Left lung (tissue), 4 donors: ENCODE measurements at regions not wholly inside any gene's neighbourhood (a gene's known extent, or its start where the extent isn't known, plus 50 kb on each side); places are given as distances from the start of the nearest gene placed in this dataset.
A peak's percentile ranks its signal among the peaks of the same experiment; 100 is the strongest.

ENCODE experiments used
- ATAC-seq: fragments of 200-7000 bp; cut with Tn5 transposase; one replicate; pipeline ENCODE4 v1.9.1; 2020; ENCODE audit warnings: moderate library complexity
- DNase-seq, 4 donors: peaks; one replicate each; pipeline ENCODE4 v3.0.0-alpha.2; 2013 to 2020
- H3K27ac ChIP-seq, 2 donors: fragments of 200-600 bp; sonication (generic) in 1 of 2; one replicate each; pipeline versions ENCODE4 v1.5.0 to v1.8.0; 2020 to 2021
- H3K27me3 ChIP-seq, 2 donors: fragments of 200-600 bp; sonication (generic) in 1 of 2; one replicate each; pipeline versions ENCODE4 v1.5.0 to v1.8.0; 2020 to 2021
- H3K36me3 ChIP-seq, 2 donors: fragments of 200-600 bp; sonication (generic) in 1 of 2; one replicate each; pipeline versions ENCODE4 v1.5.0 to v1.8.0; 2020 to 2021
- H3K4me1 ChIP-seq, 2 donors: fragments of 200-600 bp; one replicate each; pipeline ENCODE4 v1.8.0; 2021
- H3K4me3 ChIP-seq, 2 donors: fragments of 200-600 bp; sonication (generic) in 1 of 2; one replicate each; pipeline versions ENCODE4 v1.5.0 to v1.8.0; 2020 to 2021; ENCODE audit warnings: mild to moderate bottlenecking in 1 of 2
- H3K9me3 ChIP-seq, 2 donors: fragments of 200-600 bp; sonication (generic) in 1 of 2; one replicate each; pipeline versions ENCODE4 v1.5.0 to v1.8.0; 2020 to 2021
- intact Hi-C, 2 donors: fragments of 100-400 bp; cut with DNase I; formaldehyde crosslinking; loops; one replicate each; pipeline versions ENCODE4 v1.11.2 to v1.14.2; 2022
- TF ChIP-seq, protein P1 (sequence below), 2 donors: fragments of 200-600 bp; sonication (generic) in 1 of 2; IDR thresholded peaks; one replicate each; pipeline versions ENCODE4 v1.5.0 to v1.8.0; 2021; ENCODE audit warnings: antibody characterized with exemption in 2 of 2
- donor health status: DM: no; HTN: yes; CAD: no.
- donor health status: DM: no; HTN: no; CAD: no.

DNA sequence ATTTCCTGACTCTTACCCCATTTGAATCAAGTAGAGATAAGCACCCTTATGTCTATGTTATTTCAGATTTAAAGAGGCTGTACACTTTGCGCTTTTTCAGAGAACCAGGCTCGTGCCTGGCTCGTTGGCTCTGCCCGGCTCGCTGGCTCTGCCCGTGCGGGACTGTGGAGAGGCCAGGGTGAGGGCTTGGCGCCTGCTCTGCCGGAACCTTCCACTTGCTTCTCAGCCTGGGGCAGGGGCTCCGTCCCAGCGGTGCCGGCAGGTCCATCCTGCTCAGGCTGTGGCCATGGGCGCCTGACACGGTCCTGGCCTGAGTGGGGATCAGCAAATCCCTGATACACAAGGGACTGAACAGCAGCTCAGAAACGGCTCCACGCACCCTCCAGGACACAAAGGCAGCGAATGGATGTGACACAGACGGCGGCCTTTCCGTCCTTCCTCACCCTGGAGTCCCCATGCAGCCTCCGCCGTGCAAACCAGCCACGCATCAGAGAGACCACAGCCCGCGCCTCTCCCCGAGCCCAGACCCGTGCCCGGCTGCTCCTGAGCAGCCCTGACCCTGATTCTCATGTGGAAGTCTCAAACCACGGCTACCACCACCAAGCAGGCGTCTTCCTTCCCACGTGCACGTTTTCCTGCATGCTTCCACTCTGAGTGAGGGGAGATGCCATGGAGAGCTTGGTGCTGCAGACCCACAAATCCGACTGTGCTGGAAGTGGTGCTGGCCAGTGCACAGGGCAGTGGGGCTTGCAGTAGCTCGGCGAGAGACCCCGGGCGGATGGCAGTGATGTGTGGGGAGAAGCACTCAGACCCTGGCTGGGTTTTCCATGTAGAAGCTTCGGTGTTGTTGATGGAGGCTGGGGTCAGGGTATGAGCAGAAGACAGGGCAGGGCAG, 233.9 kb downstream of the ERMARD start:
- TF ChIP-seq, protein P1, sequence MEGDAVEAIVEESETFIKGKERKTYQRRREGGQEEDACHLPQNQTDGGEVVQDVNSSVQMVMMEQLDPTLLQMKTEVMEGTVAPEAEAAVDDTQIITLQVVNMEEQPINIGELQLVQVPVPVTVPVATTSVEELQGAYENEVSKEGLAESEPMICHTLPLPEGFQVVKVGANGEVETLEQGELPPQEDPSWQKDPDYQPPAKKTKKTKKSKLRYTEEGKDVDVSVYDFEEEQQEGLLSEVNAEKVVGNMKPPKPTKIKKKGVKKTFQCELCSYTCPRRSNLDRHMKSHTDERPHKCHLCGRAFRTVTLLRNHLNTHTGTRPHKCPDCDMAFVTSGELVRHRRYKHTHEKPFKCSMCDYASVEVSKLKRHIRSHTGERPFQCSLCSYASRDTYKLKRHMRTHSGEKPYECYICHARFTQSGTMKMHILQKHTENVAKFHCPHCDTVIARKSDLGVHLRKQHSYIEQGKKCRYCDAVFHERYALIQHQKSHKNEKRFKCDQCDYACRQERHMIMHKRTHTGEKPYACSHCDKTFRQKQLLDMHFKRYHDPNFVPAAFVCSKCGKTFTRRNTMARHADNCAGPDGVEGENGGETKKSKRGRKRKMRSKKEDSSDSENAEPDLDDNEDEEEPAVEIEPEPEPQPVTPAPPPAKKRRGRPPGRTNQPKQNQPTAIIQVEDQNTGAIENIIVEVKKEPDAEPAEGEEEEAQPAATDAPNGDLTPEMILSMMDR (IDR thresholded peaks at IDR 0.05): no peak
- Histone ChIP-seq H3K27me3 (peaks cover 5 to 53% of the 10 kb centered on the region in 2 donors), H3K4me1 (peaks cover 0 to 8% of the 10 kb centered on the region in 2 donors), H3K36me3 (no peaks in the 10 kb centered on the region), H3K9me3 (no peaks in the 10 kb centered on the region), H3K27ac (no peak overlapping the region), H3K4me3 (no peak overlapping the region)
- DNase-seq (peak in 1 of 4 donors; percentile 77), ATAC-seq (peak; percentile 85)
- intact Hi-C loops: no loop called here

- TF ChIP-seq, protein P1 (IDR thresholded peaks at IDR 0.05): no peak
- DNase-seq: peak in 3 of 4 donors; percentile 61 to 85 (median 72)
Measured at GRCh38 chr6:169984181-169985120, 233.0 kb downstream of the ERMARD start.

GRCh38 chr6:169983651-169984050, 232.2 kb downstream of the ERMARD start:
- H3K4me1 ChIP-seq: no peaks in the 10 kb centered on the region
- no peaks in the 10 kb centered on the region for H3K9me3 ChIP-seq
- no peak overlapping the region for H3K4me3 ChIP-seq
- peaks cover 7 to 64% of the 10 kb centered on the region in 2 donors for H3K27me3 ChIP-seq
- ATAC-seq (no peak), DNase-seq (peak in 2 of 4 donors; percentile 25 to 39)
- H3K36me3 ChIP-seq: no peaks in the 10 kb centered on the region
- intact Hi-C loops: no loop called here
- H3K27ac ChIP-seq: no peak overlapping the region
- TF ChIP-seq, protein P1 (IDR thresholded peaks at IDR 0.05): no peak

More at GRCh38 chr6:169984181-169985120, 233.0 kb downstream of the ERMARD start:
- H3K4me1 ChIP-seq: no peaks in the 10 kb centered on the region
- H3K4me3 ChIP-seq: no peak overlapping the region
- no peaks in the 10 kb centered on the region for H3K36me3 ChIP-seq
- H3K27ac ChIP-seq: no peak overlapping the region
- peak; percentile 85 for ATAC-seq
- intact Hi-C loops: no loop called here
- no peaks in the 10 kb centered on the region for H3K9me3 ChIP-seq
- peaks cover 5 to 56% of the 10 kb centered on the region in 2 donors for H3K27me3 ChIP-seq

GRCh38 chr6:169982461-169983386, 231.3 kb downstream of the ERMARD start:
- peak in 2 of 4 donors; percentile 24 to 62 for DNase-seq
- TF ChIP-seq, protein P1 (IDR thresholded peaks at IDR 0.05): no peak
- no peak overlapping the region for H3K4me3 ChIP-seq
- H3K4me1 ChIP-seq: peaks cover 0 to 7% of the 10 kb centered on the region in 2 donors
- peaks cover 7 to 73% of the 10 kb centered on the region in 2 donors for H3K27me3 ChIP-seq
- intact Hi-C loops: no loop called here
- ATAC-seq: peak; percentile 48
- no peak overlapping the region for H3K27ac ChIP-seq
- H3K36me3 ChIP-seq: no peaks in the 10 kb centered on the region
- H3K9me3 ChIP-seq: no peaks in the 10 kb centered on the region
